ENCODE measurements at regions not wholly inside any gene's neighbourhood (a gene's known extent, or its start where the extent isn't known, plus 50 kb on each side); places are given as distances from the start of the nearest gene placed in this dataset.
"Not testable (repeated sequence)": the region's sequence is repeated elsewhere in the genome, so short reads cannot be mapped to it uniquely, and the experiment has no call there.

GRCh38 chr3:150327678-150328653 is 80.1 kb upstream of the TSC22D2 start:
- no peak for DNase-seq

- no peak for DNase-seq
These were observed 83.3 kb upstream of the TSC22D2 start for GRCh38 chr3:150324788-150325187.

- DNase-seq: no peak
These were observed 83.9 kb upstream of the TSC22D2 start for GRCh38 chr3:150324245-150324644.

GRCh38 chr3:150323770-150324169 is 84.3 kb upstream of the TSC22D2 start:
- DNase-seq: no peak

GRCh38 chr3:150323091-150323490 is 85.0 kb upstream of the TSC22D2 start:
- DNase-seq: not testable (repeated sequence)

- DNase-seq: not testable (repeated sequence)
These were observed 87.1 kb upstream of the TSC22D2 start for GRCh38 chr3:150320971-150321370.

- DNase-seq: no peak
These were observed 88.2 kb upstream of the TSC22D2 start for GRCh38 chr3:150319900-150320299.

- DNase-seq: no peak
These were observed 90.6 kb upstream of the TSC22D2 start for GRCh38 chr3:150317469-150317868.

- no peak for DNase-seq
These were observed 92.4 kb upstream of the TSC22D2 start for GRCh38 chr3:150315721-150316120.

- DNase-seq: no peak
These were observed 93.7 kb upstream of the TSC22D2 start for GRCh38 chr3:150314248-150315004.

- DNase-seq: no peak
These were observed 96.0 kb upstream of the TSC22D2 start for GRCh38 chr3:150312018-150312657.

- no peak for DNase-seq
These were observed 96.9 kb upstream of the TSC22D2 start for GRCh38 chr3:150311156-150311555.

GRCh38 chr3:150309557-150309956 is 98.5 kb upstream of the TSC22D2 start:
- DNase-seq: no peak

- no peak for DNase-seq
These were observed 98.9 kb upstream of the TSC22D2 start for GRCh38 chr3:150309257-150309542.

- no peak for DNase-seq
These were observed 99.4 kb upstream of the TSC22D2 start for GRCh38 chr3:150308481-150309256.

- no peak for DNase-seq
These were observed 100.1 kb upstream of the TSC22D2 start for GRCh38 chr3:150308037-150308319.

GRCh38 chr3:150307311-150308036 is 100.6 kb upstream of the TSC22D2 start:
- DNase-seq: no peak

- no peak for DNase-seq
These were observed 101.2 kb upstream of the TSC22D2 start for GRCh38 chr3:150306906-150307305.

- DNase-seq: no peak
These were observed 102.0 kb upstream of the TSC22D2 start for GRCh38 chr3:150306083-150306482.

GRCh38 chr3:150303768-150304167 is 104.3 kb upstream of the TSC22D2 start:
- no peak for DNase-seq

- DNase-seq: no peak
These were observed 105.9 kb upstream of the TSC22D2 start for GRCh38 chr3:150302246-150302645.

- no peak for DNase-seq
These were observed 107.1 kb upstream of the TSC22D2 start for GRCh38 chr3:150300852-150301517.
